ENCODE measurements at regions not wholly inside any gene's neighbourhood (a gene's known extent, or its start where the extent isn't known, plus 50 kb on each side); places are given as distances from the start of the nearest gene placed in this dataset.

GRCh38 chr9:97803167-97804058 is 49.6 kb upstream of the FOXE1 start:
- intact Hi-C loops (cut with micrococcal nuclease): no loop called here
- peak; percentile 96 to 97 (median 97) for ATAC-seq

More at GRCh38 chr9:97803167-97804058, 49.6 kb upstream of the FOXE1 start:
- Histone ChIP-seq H3K27me3 (ENCODE audit: control insufficient read depth, insufficient read depth, low read length) (peaks cover 6% of the 10 kb centered on the region), H3K9me3 (ENCODE audit: control insufficient read depth, insufficient read depth, low read length) (no peaks in the 10 kb centered on the region), H3K27ac (ENCODE audit: low read length) (no peak overlapping the region), H3K4me1 (ENCODE audit: control insufficient read depth, insufficient read depth, low read length) (peaks cover 6% of the 10 kb centered on the region), H3K36me3 (ENCODE audit: control insufficient read depth, insufficient read depth, low read length) (no peaks in the 10 kb centered on the region), H3K4me3 (ENCODE audit: low read length) (peak overlapping the region; percentile 33)
- Mint-ChIP-seq H3K9me3 (no peaks in the 10 kb centered on the region), H3K4me3 (peak overlapping the region; percentile 89), H3K36me3 (no peaks in the 10 kb centered on the region), H3K27ac (peak overlapping the region; percentile 49 to 66), H3K27me3 (ENCODE audit: low read depth in 2 of 2) (peaks cover 16 to 34% of the 10 kb centered on the region in 2 donors), H3K4me1 (peaks cover 5 to 18% of the 10 kb centered on the region in 2 donors)
- DNase-seq: peak; percentile 62 to 86
- TF ChIP-seq CTCF (IDR thresholded peaks at IDR 0.05): peak; percentile 20
- 3% methylated on average over 75 of the region's 75 CpGs for WGBS (ENCODE audit: insufficient coverage)

Measured in natural killer cell (primary cell).